Ovary (tissue), 7 donors: ENCODE measurements at regions not wholly inside any gene's neighbourhood (a gene's known extent, or its start where the extent isn't known, plus 50 kb on each side); places are given as distances from the start of the nearest gene placed in this dataset.

Experiments used
- DNase-seq, 5 donors: peaks; one replicate each; pipeline ENCODE4 v3.0.0-alpha.2; 2019 to 2020
- H3K27ac ChIP-seq, 2 donors: fragments of 200-600 bp; one replicate each; pipeline versions ENCODE4 v1.5.1 to v1.8.0; 2019 to 2022
- H3K27me3 ChIP-seq: fragments of 200-600 bp; one replicate; pipeline ENCODE4 v1.8.0; 2022
- H3K36me3 ChIP-seq: fragments of 200-600 bp; sonication (generic); one replicate; pipeline ENCODE4 v1.5.1; 2019
- H3K4me1 ChIP-seq: one replicate; pipeline ENCODE4 v1.8.1; 2013; ENCODE audit warnings: mild to moderate bottlenecking, moderate library complexity; ENCODE audit not compliant: insufficient read depth
- H3K4me3 ChIP-seq: fragments of 200-600 bp; sonication (generic); one replicate; pipeline ENCODE4 v1.5.1; 2017
- H3K9me3 ChIP-seq, 2 donors: fragments of 200-600 bp in 1 of 2; sonication (generic) in 1 of 2; one replicate each; pipeline versions ENCODE4 v1.5.1 to v1.8.1; 2013 to 2019; ENCODE audit warnings: mild to moderate bottlenecking in 1 of 2, moderate library complexity in 1 of 2
- CTCF ChIP-seq, 3 donors: fragments of 450-650 bp in 2 of 3; fragments of 200-600 bp in 1 of 3; IDR thresholded peaks; one replicate each; pipeline versions ENCODE4 v1.5.1 to v1.8.0; 2016 to 2022; ENCODE audit warnings: antibody characterized with exemption in 3 of 3, mild to moderate bottlenecking in 1 of 3
- EP300 ChIP-seq: sonication (generic); formaldehyde crosslinking; IDR thresholded peaks from one replicate; pipeline ENCODE4 v1.6.1; 2017; ENCODE audit warnings: antibody characterized with exemption
- POLR2A ChIP-seq: fragments of 450-650 bp; IDR thresholded peaks from one replicate; pipeline ENCODE4 v1.6.1; 2017; ENCODE audit warnings: antibody characterized with exemption, mild to moderate bottlenecking, moderate library complexity
- WGBS, 3 donors: extraction: QIAGEN DNeasy Blood & Tissue Kit in 1 of 3; methylation state at CpG; one replicate each; pipeline versions ENCODE4 v1.1.5 to v1.1.7; 2013 to 2017; 5-methylcytosine and 5-hydroxymethylcytosine counted together
- intact Hi-C, 4 donors: fragments of 100-400 bp; cut with DNase I; formaldehyde crosslinking; loops; one replicate each; pipeline versions ENCODE4 v1.11.0 to v1.15.1; 2022 to 2023
- donor health status: DM: no; HTN: no; CAD: no; lungs with moderate emphysema.
- donor health status: DM: no; HTN: no; CAD: no.
- donor health status: Bipolar disorder and iron deficiency.
- donor health status: DM: no; HTN: no; CAD: no.
- donor health status: DM: yes; HTN: yes; CAD: no.

DNA sequence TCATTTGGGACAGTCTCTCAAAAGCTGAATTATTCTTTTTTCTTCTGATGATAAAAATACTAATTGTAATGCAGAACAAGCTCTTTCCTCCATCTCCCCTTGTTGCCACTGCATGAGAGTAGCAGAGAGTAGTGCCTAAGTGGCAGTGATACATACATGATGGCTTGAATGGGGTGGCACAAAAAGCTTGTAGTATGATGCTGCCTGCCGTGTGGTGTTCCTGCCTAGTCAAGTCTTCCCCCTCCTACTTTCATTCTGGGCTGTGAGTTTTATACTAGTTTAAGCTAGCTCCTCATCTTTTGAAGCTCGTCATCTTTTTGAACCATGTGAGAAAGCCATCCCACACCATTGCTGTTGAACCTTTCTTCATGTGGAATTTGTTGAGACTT is 230.5 kb downstream of the NFKBIZ start:
- no peak overlapping the region for H3K27ac ChIP-seq
- 70 to 80% (median 74%) methylated on average over 2 of the region's 2 CpGs for WGBS, 3 donors
- no peak for DNase-seq
- H3K36me3 ChIP-seq, result no peaks in the 10 kb centered on the region
- intact Hi-C loops, result no loop called here
- H3K27me3 ChIP-seq, result no peaks in the 10 kb centered on the region
- TF ChIP-seq EP300, result no peak
- no peak for TF ChIP-seq CTCF (IDR thresholded peaks at IDR 0.05)
- no peaks in the 10 kb centered on the region for H3K9me3 ChIP-seq
- peaks cover 1% of the 10 kb centered on the region for H3K4me1 ChIP-seq
- H3K4me3 ChIP-seq, result no peak overlapping the region

DNA sequence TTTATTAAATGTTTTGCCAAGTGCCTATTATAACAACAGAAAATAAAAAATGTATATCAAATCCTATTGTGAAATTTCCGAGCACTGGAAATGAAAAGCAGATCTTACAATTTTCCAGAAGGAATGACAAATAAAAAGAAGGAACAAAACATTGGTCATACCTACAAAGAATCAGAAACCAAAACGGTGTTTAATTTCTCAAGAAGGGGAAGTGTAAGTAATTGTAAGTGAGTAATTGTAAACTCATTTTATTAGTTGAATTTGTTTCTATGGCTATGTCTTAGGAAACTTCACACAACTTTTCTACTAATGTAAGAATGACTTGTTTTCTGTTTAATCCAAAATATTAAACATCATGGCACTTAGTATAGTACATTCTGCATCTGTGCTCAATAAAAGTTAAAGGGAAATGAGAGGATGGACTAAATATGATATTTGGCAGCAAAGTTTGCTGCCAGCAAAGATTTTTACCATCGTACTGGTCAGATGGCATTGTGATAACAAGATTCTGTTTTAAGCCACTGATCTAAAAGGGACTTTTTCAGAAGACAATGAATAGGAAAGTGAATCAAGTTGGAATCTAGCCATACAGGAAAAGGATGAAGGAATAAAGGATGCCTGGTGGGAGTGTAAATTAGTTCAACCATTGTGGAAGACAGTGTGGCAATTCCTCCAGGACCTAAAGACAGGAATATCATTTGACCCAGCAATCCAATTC is 232.4 kb downstream of the NFKBIZ start:
- Histone ChIP-seq H3K9me3 (no peaks in the 10 kb centered on the region), H3K27ac (no peak overlapping the region), H3K36me3 (no peaks in the 10 kb centered on the region), H3K4me1 (peaks cover 1% of the 10 kb centered on the region), H3K27me3 (no peaks in the 10 kb centered on the region), H3K4me3 (no peak overlapping the region)
- no peak for DNase-seq
- 78 to 81% (median 81%) methylated on average over 3 of the region's 3 CpGs for WGBS, 3 donors
- TF ChIP-seq CTCF (IDR thresholded peaks at IDR 0.05), result no peak
- no peak for TF ChIP-seq EP300
- no peak for TF ChIP-seq POLR2A
- intact Hi-C loops, result no loop called here

GRCh38 chr3:102083473-102083872 is 234.2 kb downstream of the NFKBIZ start:
- H3K9me3 ChIP-seq, result no peaks in the 10 kb centered on the region
- no peaks in the 10 kb centered on the region for H3K27me3 ChIP-seq
- intact Hi-C loops, result no loop called here
- no peaks in the 10 kb centered on the region for H3K36me3 ChIP-seq
- WGBS, 3 donors, result 83 to 86% (median 86%) methylated on average over 2 of the region's 2 CpGs
- DNase-seq, result no peak
- no peak overlapping the region for H3K4me3 ChIP-seq
- TF ChIP-seq EP300, result no peak
- TF ChIP-seq POLR2A, result no peak
- no peak for TF ChIP-seq CTCF (IDR thresholded peaks at IDR 0.05)
- H3K27ac ChIP-seq, result no peak overlapping the region
- H3K4me1 ChIP-seq, result peaks cover 1% of the 10 kb centered on the region

DNA sequence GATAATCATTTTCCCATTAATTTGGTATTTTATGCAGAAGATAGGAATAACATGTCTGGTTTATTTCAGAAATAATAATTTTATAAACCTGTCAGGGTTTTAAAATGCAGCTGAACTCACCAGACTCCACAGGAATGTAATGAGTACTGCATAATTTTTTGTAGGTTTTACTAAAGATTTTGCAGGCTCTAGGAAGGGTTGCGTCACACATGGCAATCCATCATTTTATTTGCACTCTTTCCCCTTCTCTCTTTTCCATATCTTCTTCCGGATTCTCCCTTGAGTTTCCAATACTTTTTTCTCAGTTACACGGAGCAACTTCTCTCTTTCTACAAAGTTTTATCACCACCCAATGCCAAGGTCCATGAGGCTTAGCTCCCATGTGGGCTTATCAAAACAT is 234.7 kb downstream of the NFKBIZ start:
- Histone ChIP-seq H3K27ac (no peak overlapping the region), H3K9me3 (no peaks in the 10 kb centered on the region), H3K27me3 (no peaks in the 10 kb centered on the region), H3K4me1 (peaks cover 1% of the 10 kb centered on the region), H3K4me3 (no peak overlapping the region), H3K36me3 (no peaks in the 10 kb centered on the region)
- no peak for TF ChIP-seq POLR2A
- TF ChIP-seq EP300, result no peak
- TF ChIP-seq CTCF (IDR thresholded peaks at IDR 0.05), result no peak
- DNase-seq, result peak in 1 of 5 donors; percentile 22
- 22 to 25% (median 25%) methylated on average over 3 of the region's 3 CpGs for WGBS, 3 donors
- intact Hi-C loops, result no loop called here
